ENCODE measurements at regions not wholly inside any gene's neighbourhood (a gene's known extent, or its start where the extent isn't known, plus 50 kb on each side); places are given as distances from the start of the nearest gene placed in this dataset.

DNA sequence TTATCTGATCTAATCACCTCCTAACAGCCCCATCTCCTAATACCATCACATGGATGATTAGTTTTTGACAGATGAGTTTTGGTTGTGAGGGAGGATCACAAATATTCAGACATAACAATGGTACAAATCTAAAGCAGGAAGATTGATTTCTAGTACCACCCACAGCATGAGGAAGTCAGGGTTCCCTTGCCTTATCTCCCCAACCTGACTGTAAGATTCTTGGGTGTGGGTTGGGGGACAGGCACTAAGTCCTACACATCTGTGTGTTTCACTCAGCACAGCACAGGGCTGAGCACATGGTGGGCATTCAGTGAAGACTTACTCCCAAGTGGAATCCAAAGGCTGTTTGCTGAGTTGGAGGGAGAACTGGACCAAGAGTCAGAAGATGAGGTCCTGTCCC lies 93.8 kb upstream of the CXCR4 start:
- Histone ChIP-seq H3K4me3 (ENCODE audit: low read length) (no peak overlapping the region), H3K27ac (ENCODE audit: low read length) (no peak overlapping the region), H3K4me1 (ENCODE audit: control insufficient read depth, insufficient read depth, low read length) (no peaks in the 10 kb centered on the region), H3K9me3 (ENCODE audit: control insufficient read depth, low read length) (no peaks in the 10 kb centered on the region), H3K27me3 (ENCODE audit: control insufficient read depth, insufficient read depth) (no peaks in the 10 kb centered on the region)
- DNase-seq (no peak), ATAC-seq (no peak)
- intact Hi-C loops (cut with DNase I): no loop called here

GRCh38 chr2:136210822-136211221 lies 92.9 kb upstream of the CXCR4 start:
- DNase-seq (no peak), ATAC-seq (no peak)
- intact Hi-C loops (cut with DNase I): no loop called here
- Histone ChIP-seq H3K27ac (ENCODE audit: low read length) (no peak overlapping the region), H3K9me3 (ENCODE audit: control insufficient read depth, low read length) (no peaks in the 10 kb centered on the region), H3K4me1 (ENCODE audit: control insufficient read depth, insufficient read depth, low read length) (no peaks in the 10 kb centered on the region), H3K27me3 (ENCODE audit: control insufficient read depth, insufficient read depth) (no peaks in the 10 kb centered on the region), H3K4me3 (ENCODE audit: low read length) (no peak overlapping the region)

DNA sequence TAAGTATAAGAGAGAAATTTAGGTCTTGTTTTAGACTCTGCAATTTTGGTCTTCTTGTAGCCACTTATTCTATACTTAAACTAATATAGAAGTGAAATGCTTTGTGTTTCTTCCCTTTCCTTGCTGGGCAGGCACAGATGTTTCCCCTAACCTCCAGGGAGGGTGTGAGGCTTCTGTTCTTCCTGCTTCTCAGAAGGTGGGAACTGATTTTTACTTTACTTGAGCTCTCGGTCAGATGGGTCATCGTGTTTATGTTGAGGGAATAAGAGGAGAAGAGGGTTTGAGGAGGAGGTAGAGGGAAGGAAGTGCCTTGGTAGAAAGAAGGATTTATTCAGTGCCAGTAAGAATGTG lies 92.5 kb upstream of the CXCR4 start:
- no peaks in the 10 kb centered on the region for H3K4me1 ChIP-seq (ENCODE audit: control insufficient read depth, insufficient read depth, low read length)
- ATAC-seq: no peak
- DNase-seq: no peak
- no peak overlapping the region for H3K27ac ChIP-seq (ENCODE audit: low read length)
- H3K27me3 ChIP-seq (ENCODE audit: control insufficient read depth, insufficient read depth): no peaks in the 10 kb centered on the region
- H3K4me3 ChIP-seq (ENCODE audit: low read length): no peak overlapping the region
- intact Hi-C loops (cut with DNase I): no loop called here
- 54% methylated on average over 2 of the region's 2 CpGs for WGBS
- no peaks in the 10 kb centered on the region for H3K9me3 ChIP-seq (ENCODE audit: control insufficient read depth, low read length)

DNA sequence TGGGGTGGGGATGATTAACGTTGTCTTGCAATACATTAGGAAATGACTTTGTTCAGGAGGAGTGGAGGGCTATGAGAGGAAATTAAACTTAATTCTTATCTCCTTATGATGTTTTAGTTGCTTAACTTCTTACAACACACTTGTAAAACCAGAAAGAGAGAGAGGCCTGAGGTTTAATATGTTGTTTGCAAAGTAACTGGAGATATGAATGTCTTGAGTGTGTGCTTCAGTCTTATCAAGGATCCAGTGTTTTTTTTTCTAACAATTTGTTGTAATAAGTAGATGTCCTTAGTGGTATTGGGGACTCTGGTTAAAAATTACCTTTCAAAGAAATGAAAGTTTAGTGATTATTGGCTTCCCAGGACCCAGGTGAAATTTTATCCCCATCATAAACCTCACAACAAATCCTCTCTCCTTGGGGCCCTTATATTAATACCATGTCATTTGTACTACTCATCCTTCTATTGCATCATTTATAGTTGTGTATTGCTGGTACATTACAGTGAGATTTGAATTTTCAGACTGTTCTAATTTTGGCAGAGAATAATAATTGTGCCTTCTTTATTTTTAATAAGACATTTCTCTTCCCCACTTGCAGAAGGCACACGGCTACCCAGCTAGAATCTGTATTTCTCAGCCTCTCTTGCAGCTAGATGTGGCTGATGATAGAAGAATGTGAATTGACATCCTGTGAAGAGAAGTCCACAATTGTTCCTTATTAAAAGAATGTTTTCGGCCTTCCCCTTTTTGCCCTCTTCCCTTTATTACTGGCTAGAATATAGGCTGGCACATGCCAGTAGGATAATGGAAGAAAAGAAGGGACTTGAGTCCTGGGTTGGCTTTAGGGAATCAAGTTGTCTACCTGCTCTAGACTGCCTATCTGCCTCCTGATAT lies 91.9 kb upstream of the CXCR4 start:
- Histone ChIP-seq H3K4me3 (ENCODE audit: low read length) (no peak overlapping the region), H3K27ac (ENCODE audit: low read length) (no peak overlapping the region), H3K4me1 (ENCODE audit: control insufficient read depth, insufficient read depth, low read length) (no peaks in the 10 kb centered on the region), H3K27me3 (ENCODE audit: control insufficient read depth, insufficient read depth) (no peaks in the 10 kb centered on the region), H3K9me3 (ENCODE audit: control insufficient read depth, low read length) (no peaks in the 10 kb centered on the region)
- no peak for ATAC-seq
- intact Hi-C loops (cut with DNase I): no loop called here
- 77% methylated on average over 3 of the region's 3 CpGs for WGBS
- no peak for DNase-seq

DNA sequence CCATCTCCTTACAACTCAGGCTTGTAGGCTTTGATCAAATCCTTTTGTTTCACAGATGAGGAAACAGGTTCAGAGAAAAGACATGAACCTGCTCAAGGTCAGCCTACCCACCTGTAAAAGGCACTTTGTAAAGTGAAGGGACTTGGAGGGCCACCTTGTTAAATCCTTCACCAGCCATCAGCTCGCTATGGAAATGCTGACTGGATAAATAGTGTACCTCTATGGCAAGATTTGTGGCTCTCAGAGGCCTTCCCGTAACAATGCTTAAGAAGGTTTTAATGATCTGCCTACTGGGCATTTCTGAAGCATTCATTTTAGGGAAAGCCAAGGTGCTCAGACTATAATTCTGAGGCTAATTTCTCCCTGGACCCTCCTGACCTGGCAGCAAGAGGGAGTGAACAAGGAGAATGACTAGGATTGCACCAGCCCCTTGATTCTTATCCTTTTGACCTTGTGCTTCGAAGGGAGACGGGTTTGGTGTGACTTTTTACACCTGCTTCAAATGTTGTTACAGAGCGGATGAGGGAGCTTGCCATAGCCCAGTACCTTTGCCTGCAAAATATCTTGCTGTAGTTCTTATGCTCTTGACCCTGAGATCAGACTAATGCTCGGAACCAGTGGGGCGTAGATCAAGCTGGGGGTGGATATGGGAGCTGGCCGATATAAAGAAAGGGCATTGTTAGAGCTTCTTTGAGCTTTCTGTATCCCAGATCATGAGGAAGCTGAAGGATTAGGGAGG lies 90.9 kb upstream of the CXCR4 start:
- no peak for ATAC-seq
- intact Hi-C loops (cut with DNase I): no loop called here
- Histone ChIP-seq H3K27me3 (ENCODE audit: control insufficient read depth, insufficient read depth) (no peaks in the 10 kb centered on the region), H3K27ac (ENCODE audit: low read length) (no peak overlapping the region), H3K4me1 (ENCODE audit: control insufficient read depth, insufficient read depth, low read length) (no peaks in the 10 kb centered on the region), H3K4me3 (ENCODE audit: low read length) (no peak overlapping the region), H3K9me3 (ENCODE audit: control insufficient read depth, low read length) (no peaks in the 10 kb centered on the region)
- WGBS: 82% methylated on average over 8 of the region's 8 CpGs
- DNase-seq: no peak

- no peak overlapping the region for H3K4me3 ChIP-seq (ENCODE audit: low read length)
- WGBS: 65% methylated on average over 2 of the region's 2 CpGs
- no peaks in the 10 kb centered on the region for H3K27me3 ChIP-seq (ENCODE audit: control insufficient read depth, insufficient read depth)
- no peak overlapping the region for H3K27ac ChIP-seq (ENCODE audit: low read length)
- no peaks in the 10 kb centered on the region for H3K4me1 ChIP-seq (ENCODE audit: control insufficient read depth, insufficient read depth, low read length)
- no peaks in the 10 kb centered on the region for H3K9me3 ChIP-seq (ENCODE audit: control insufficient read depth, low read length)
- ATAC-seq (no peak), DNase-seq (no peak)
- intact Hi-C loops (cut with DNase I): no loop called here
Observed at GRCh38 chr2:136207665-136208064, 89.7 kb upstream of the CXCR4 start.

DNA sequence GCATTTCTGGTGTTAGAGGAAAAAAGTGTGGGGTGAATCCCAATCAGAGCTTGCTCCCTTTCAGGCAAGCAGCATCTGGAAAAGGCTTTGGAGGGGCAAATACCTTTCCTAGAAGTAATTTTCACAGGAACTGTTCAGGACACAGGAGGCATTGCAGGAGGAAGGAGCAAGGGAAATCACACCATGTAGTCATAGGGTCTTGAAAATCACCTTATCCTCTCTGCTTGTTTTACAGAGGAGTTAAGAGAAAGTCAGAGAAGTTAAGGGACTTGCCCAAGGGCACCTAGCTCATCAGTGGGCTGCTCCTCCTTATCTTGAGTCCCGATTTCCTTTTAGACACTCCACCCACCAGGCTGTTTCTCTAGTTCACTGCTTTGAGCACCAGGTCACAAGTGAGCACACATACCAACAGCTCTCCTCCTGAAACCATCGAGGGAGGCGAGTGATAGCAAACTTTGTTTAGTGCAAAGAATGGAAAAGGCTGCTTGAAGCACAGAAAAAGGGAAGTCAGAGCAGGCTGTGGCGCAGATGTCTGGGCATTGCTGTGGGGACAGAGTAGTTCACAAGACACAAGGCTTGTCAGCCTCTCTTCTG lies 89.2 kb upstream of the CXCR4 start:
- Histone ChIP-seq H3K27ac (ENCODE audit: low read length) (no peak overlapping the region), H3K4me1 (ENCODE audit: control insufficient read depth, insufficient read depth, low read length) (no peaks in the 10 kb centered on the region), H3K4me3 (ENCODE audit: low read length) (no peak overlapping the region), H3K9me3 (ENCODE audit: control insufficient read depth, low read length) (peaks cover under 1% of the 10 kb centered on the region), H3K27me3 (ENCODE audit: control insufficient read depth, insufficient read depth) (no peaks in the 10 kb centered on the region)
- peak in 2 of 3 donors; percentile 35 to 54 for DNase-seq
- ATAC-seq: no peak
- WGBS: 54% methylated on average over 4 of the region's 4 CpGs
- intact Hi-C loops (cut with DNase I): no loop called here

- peaks cover 2% of the 10 kb centered on the region for H3K9me3 ChIP-seq (ENCODE audit: control insufficient read depth, low read length)
- WGBS: 90% methylated on average over 7 of the region's 7 CpGs
- no peak overlapping the region for H3K27ac ChIP-seq (ENCODE audit: low read length)
- DNase-seq (no peak), ATAC-seq (no peak)
- no peak overlapping the region for H3K4me3 ChIP-seq (ENCODE audit: low read length)
- H3K4me1 ChIP-seq (ENCODE audit: control insufficient read depth, insufficient read depth, low read length): no peaks in the 10 kb centered on the region
- H3K27me3 ChIP-seq (ENCODE audit: control insufficient read depth, insufficient read depth): no peaks in the 10 kb centered on the region
- intact Hi-C loops (cut with DNase I): no loop called here
Observed at GRCh38 chr2:136206613-136207012, 88.7 kb upstream of the CXCR4 start.

GRCh38 chr2:136205615-136206014 lies 87.7 kb upstream of the CXCR4 start:
- Histone ChIP-seq H3K4me1 (ENCODE audit: control insufficient read depth, insufficient read depth, low read length) (no peaks in the 10 kb centered on the region), H3K27me3 (ENCODE audit: control insufficient read depth, insufficient read depth) (no peaks in the 10 kb centered on the region), H3K9me3 (ENCODE audit: control insufficient read depth, low read length) (peaks cover 2% of the 10 kb centered on the region), H3K27ac (ENCODE audit: low read length) (no peak overlapping the region), H3K4me3 (ENCODE audit: low read length) (no peak overlapping the region)
- ATAC-seq: peak in 1 of 2 donors; percentile 63
- WGBS: 86% methylated on average over 3 of the region's 3 CpGs
- DNase-seq: no peak
- intact Hi-C loops (cut with DNase I): no loop called here

- no peak overlapping the region for H3K4me3 ChIP-seq (ENCODE audit: low read length)
- WGBS: 67% methylated on average over 1 of the region's 1 CpG
- DNase-seq: no peak
- ATAC-seq: peak in 1 of 2 donors; percentile 54
- H3K27me3 ChIP-seq (ENCODE audit: control insufficient read depth, insufficient read depth): no peaks in the 10 kb centered on the region
- no peaks in the 10 kb centered on the region for H3K4me1 ChIP-seq (ENCODE audit: control insufficient read depth, insufficient read depth, low read length)
- no peak overlapping the region for H3K27ac ChIP-seq (ENCODE audit: low read length)
- H3K9me3 ChIP-seq (ENCODE audit: control insufficient read depth, low read length): peaks cover 2% of the 10 kb centered on the region
- intact Hi-C loops (cut with DNase I): no loop called here
Observed at GRCh38 chr2:136204971-136205370, 87.0 kb upstream of the CXCR4 start.

- no peaks in the 10 kb centered on the region for H3K27me3 ChIP-seq (ENCODE audit: control insufficient read depth, insufficient read depth)
- no peak overlapping the region for H3K27ac ChIP-seq (ENCODE audit: low read length)
- intact Hi-C loops (cut with DNase I): no loop called here
- no peak for ATAC-seq
- WGBS: 86% methylated on average over 1 of the region's 1 CpG
- no peaks in the 10 kb centered on the region for H3K4me1 ChIP-seq (ENCODE audit: control insufficient read depth, insufficient read depth, low read length)
- H3K4me3 ChIP-seq (ENCODE audit: low read length): no peak overlapping the region
- no peak for DNase-seq
- no peaks in the 10 kb centered on the region for H3K9me3 ChIP-seq (ENCODE audit: control insufficient read depth, low read length)
Observed at GRCh38 chr2:136195226-136195625, 77.3 kb upstream of the CXCR4 start.

Measured in right cardiac atrium (tissue), 5 donors.